ENCODE measurements at regions not wholly inside any gene's neighbourhood (a gene's known extent, or its start where the extent isn't known, plus 50 kb on each side); places are given as distances from the start of the nearest gene placed in this dataset.

GRCh38 chr1:60448850-60449249, 375.3 kb upstream of the C1orf87 start:
- H3K4me3 ChIP-seq (ENCODE audit: low read depth, low read length): no peak overlapping the region
- TF ChIP-seq CTCF (IDR thresholded peaks at IDR 0.05; ENCODE audit: low read depth, low read length): no peak

DNA sequence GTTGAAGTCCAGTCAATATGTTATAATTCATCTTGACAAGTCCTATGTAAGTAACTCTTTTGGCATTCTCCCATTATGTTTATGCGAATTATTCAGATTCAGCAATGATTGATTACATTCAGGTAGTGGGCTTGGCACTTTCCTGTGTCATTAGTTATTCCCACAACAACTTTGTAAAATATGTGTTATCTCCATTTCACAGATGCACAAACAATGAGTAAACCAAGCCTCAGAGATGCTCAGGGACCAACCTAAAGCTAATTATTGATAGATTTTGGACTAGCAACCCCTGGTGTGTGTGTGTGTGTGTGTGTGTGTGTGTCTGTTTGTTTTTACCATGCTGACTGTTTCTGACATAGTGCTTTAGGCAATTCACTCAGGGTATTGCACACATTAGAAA, 371.1 kb upstream of the C1orf87 start:
- H3K4me3 ChIP-seq (ENCODE audit: low read depth, low read length): no peak overlapping the region
- no peak for TF ChIP-seq CTCF (IDR thresholded peaks at IDR 0.05; ENCODE audit: low read depth, low read length)

DNA sequence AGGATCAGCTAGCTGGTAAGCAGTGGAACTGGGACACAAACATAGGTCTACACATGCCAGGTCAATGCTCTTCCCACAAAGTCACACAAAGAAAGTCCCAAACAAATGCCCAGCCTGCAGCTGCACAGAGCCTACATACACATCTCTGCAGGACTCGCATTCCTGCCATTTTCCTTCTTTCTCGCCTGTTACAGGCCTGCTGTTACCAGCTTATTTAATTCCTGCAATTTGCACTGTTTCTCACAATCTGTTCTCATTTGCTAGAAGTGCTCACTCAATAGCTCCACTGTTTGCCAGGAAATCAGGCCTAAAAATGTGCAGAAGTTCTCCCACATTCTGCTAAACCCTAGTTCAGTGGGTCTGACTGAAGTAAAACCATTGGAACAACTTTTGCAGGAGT, 362.6 kb upstream of the C1orf87 start:
- TF ChIP-seq CTCF (IDR thresholded peaks at IDR 0.05; ENCODE audit: low read depth, low read length): no peak

DNA sequence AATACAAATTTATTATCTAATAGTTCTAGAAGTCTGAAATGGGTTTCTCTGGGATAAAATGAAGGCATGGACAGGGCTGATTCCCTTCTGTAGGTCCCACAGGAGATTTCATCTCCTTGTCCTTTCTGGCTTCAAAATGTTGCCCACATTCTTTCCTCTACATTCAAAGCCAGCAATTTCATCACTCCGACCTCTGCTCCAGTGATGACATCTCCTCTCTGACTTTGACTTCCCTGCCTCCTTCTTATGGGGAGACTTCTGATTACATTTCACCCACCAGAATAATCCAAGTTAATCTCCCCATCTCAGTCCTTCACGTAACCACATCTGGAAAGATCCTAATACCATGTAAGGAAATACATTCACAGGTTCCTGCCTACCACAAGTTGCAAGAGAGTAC, 358.0 kb upstream of the C1orf87 start:
- H3K4me3 ChIP-seq (ENCODE audit: low read depth, low read length): no peak overlapping the region
- no peak for TF ChIP-seq CTCF (IDR thresholded peaks at IDR 0.05; ENCODE audit: low read depth, low read length)

More for the DNA sequence above, 362.6 kb upstream of the C1orf87 start:
- no peak overlapping the region for H3K4me3 ChIP-seq (ENCODE audit: low read depth, low read length)

DNA sequence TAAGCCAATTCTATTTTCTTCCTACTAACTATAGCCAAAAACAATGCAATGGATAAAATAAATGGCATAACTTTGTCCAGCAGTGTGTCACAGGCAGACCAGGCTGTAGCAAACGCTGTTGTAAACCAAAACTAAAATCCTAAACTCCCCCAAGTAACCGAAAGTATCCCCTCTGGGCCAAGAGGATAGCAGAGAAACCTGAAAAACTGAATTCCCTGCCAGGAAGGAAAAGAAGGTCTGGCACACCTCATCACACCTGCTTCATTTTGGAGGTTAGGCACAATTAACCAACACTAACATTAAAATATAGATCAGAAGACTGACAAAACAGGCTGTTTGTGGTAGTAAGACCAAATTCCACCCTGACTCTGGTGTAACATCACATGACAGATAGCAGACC, 356.8 kb upstream of the C1orf87 start:
- no peak for TF ChIP-seq CTCF (IDR thresholded peaks at IDR 0.05; ENCODE audit: low read depth, low read length)
- H3K4me3 ChIP-seq (ENCODE audit: low read depth, low read length): no peak overlapping the region

DNA sequence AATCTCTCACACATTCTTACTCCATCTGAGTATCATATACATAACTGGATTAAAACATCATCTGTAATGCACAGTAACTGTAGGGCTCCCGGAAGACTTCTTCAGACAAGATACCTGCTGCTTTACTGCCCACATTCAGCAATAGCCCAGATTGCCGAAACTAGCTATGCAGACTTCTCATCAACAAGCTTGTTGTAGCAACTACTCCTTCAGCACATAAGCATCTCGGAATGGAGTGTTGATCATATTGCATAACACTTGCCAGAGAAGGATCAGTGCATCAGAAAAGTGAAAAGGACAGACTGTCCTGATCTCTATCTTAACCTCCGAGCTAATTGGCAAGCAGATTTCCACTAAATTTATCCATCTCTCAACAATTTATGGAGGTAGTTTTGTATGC, 354.6 kb upstream of the C1orf87 start:
- TF ChIP-seq CTCF (IDR thresholded peaks at IDR 0.05; ENCODE audit: low read depth, low read length): no peak
- H3K4me3 ChIP-seq (ENCODE audit: low read depth, low read length): no peak overlapping the region

DNA sequence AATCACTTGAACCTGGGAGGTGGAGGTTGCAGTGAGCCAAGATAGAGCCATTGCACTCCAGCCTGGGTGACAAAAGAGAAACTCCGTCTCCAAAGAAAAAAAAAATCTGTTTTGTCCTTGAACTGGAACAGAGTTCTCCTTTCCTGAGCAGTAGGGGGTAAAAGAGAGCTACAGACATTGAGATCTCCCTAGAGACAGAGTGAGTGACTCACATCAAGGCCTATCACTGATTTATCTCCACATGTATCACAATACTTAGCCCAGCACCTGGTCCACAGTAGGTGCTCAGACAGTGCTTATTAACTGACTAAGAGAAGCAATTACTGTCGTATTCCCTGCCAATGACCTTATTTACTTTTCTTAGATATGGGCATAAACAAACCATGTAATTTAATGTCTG, 354.1 kb upstream of the C1orf87 start:
- no peak for TF ChIP-seq CTCF (IDR thresholded peaks at IDR 0.05; ENCODE audit: low read depth, low read length)
- H3K4me3 ChIP-seq (ENCODE audit: low read depth, low read length): no peak overlapping the region
